ENCODE measurements at regions not wholly inside any gene's neighbourhood (a gene's known extent, or its start where the extent isn't known, plus 50 kb on each side); places are given as distances from the start of the nearest gene placed in this dataset.

- Histone ChIP-seq H3K9ac (no peak overlapping the region), H4K20me1 (ENCODE audit: insufficient read depth) (no peaks in the 10 kb centered on the region), H3K9me2 (no peaks in the 10 kb centered on the region), H3F3A (replicated peaks; ENCODE audit: insufficient read depth) (no peaks in the 10 kb centered on the region), H2AFZ (ENCODE audit: low read depth) (no peak overlapping the region), H3K36me3 (replicated peaks in 1 of 2; ENCODE audit: control insufficient read depth in 1 of 2, insufficient read depth in 2 of 2, low read length in 1 of 2) (no peaks in the 10 kb centered on the region), H3K4me2 (no peak overlapping the region), H3K27ac (ENCODE audit: low read depth in 2 of 2, low read length in 1 of 2) (no peak overlapping the region), H3K4me1 (ENCODE audit: control insufficient read depth in 1 of 2, insufficient read depth in 2 of 2, low read depth in 1 of 2, low read length in 1 of 2) (no peaks in the 10 kb centered on the region), H3K79me2 (ENCODE audit: insufficient read depth) (no peaks in the 10 kb centered on the region), H3K4me3 (ENCODE audit: low read depth in 2 of 2, low read length in 1 of 2) (no peak overlapping the region), H3K27me3 (ENCODE audit: insufficient read depth) (no peaks in the 10 kb centered on the region), H3K9me3 (no peaks in the 10 kb centered on the region)
- no peak for TF ChIP-seq CHD2 (IDR thresholded peaks at IDR 0.05; ENCODE audit: low read length, partially characterized antibody)
- TF ChIP-seq GATA2 (CRISPR knock-in tag; IDR thresholded peaks at IDR 0.05), result no peak
- TF ChIP-seq CTCF (IDR thresholded peaks at IDR 0.05), result no peak
- TF ChIP-seq NFIC (IDR thresholded peaks at IDR 0.05; ENCODE audit: borderline replicate concordance), result no peak
- TF ChIP-seq MAX (IDR thresholded peaks at IDR 0.05; ENCODE audit: low read depth), result no peak
- TF ChIP-seq TAF1 (IDR thresholded peaks at IDR 0.05; ENCODE audit: borderline replicate concordance, low read depth, low read length), result no peak
- CTCF ChIA-PET, result interaction anchor here (1.5 kb wide), 1 partner anchor 69 kb away, joined by 7 read pairs; no protein-coding TSS in a partner anchor
- DNase-seq, result no peak
- POLR2A ChIA-PET, result no interaction called here
- 57% methylated on average over 10 of the region's 10 CpGs for WGBS (ENCODE audit: low lambda C conversion rate)
These were observed 78.5 kb upstream of the OR5AK2 start for GRCh38 chr11:56910046-56910773.

- Histone ChIP-seq H3K9me3 (no peaks in the 10 kb centered on the region), H3K79me2 (ENCODE audit: insufficient read depth) (no peaks in the 10 kb centered on the region), H3K9ac (no peak overlapping the region), H3K9me2 (no peaks in the 10 kb centered on the region), H3F3A (replicated peaks; ENCODE audit: insufficient read depth) (no peaks in the 10 kb centered on the region), H3K4me2 (no peak overlapping the region), H3K36me3 (replicated peaks in 1 of 2; ENCODE audit: control insufficient read depth in 1 of 2, insufficient read depth in 2 of 2, low read length in 1 of 2) (no peaks in the 10 kb centered on the region), H4K20me1 (ENCODE audit: insufficient read depth) (no peaks in the 10 kb centered on the region), H3K27me3 (ENCODE audit: insufficient read depth) (no peaks in the 10 kb centered on the region), H2AFZ (ENCODE audit: low read depth) (no peak overlapping the region), H3K27ac (ENCODE audit: low read depth in 2 of 2, low read length in 1 of 2) (no peak overlapping the region), H3K4me1 (ENCODE audit: control insufficient read depth in 1 of 2, insufficient read depth in 2 of 2, low read depth in 1 of 2, low read length in 1 of 2) (no peaks in the 10 kb centered on the region), H3K4me3 (ENCODE audit: low read depth in 2 of 2, low read length in 1 of 2) (no peak overlapping the region)
- CTCF ChIA-PET, result interaction anchor here (1.5 kb wide), 1 partner anchor 69 kb away, joined by 7 read pairs; no protein-coding TSS in a partner anchor
- POLR2A ChIA-PET, result no interaction called here
- no peak for DNase-seq
- WGBS (ENCODE audit: low lambda C conversion rate), result 68% methylated on average over 1 of the region's 1 CpG
- TF ChIP-seq REST (IDR thresholded peaks at IDR 0.05; ENCODE audit: low read depth, low read length) (no peak), EZH2phosphoT487 (IDR thresholded peaks at IDR 0.05; ENCODE audit: borderline replicate concordance, low read depth) (no peak), GABPA (IDR thresholded peaks at IDR 0.05; ENCODE audit: low read depth) (no peak), USF2 (IDR thresholded peaks at IDR 0.05; ENCODE audit: borderline replicate concordance, low read depth, low read length) (no peak), RFX5 (IDR thresholded peaks at IDR 0.05; ENCODE audit: low read length) (no peak), YY1 (IDR thresholded peaks at IDR 0.05; ENCODE audit: low read depth) (no peak), CHD2 (IDR thresholded peaks at IDR 0.05; ENCODE audit: low read length, partially characterized antibody) (no peak), MAX (IDR thresholded peaks at IDR 0.05; ENCODE audit: low read depth) (no peak), TCF12 (IDR thresholded peaks at IDR 0.05) (no peak), CTCF (IDR thresholded peaks at IDR 0.05) (no peak), MXI1 (IDR thresholded peaks at IDR 0.05; ENCODE audit: low read depth, low read length) (no peak), RAD21 (IDR thresholded peaks at IDR 0.05; ENCODE audit: low read length) (no peak)
These were observed 79.2 kb upstream of the OR5AK2 start for GRCh38 chr11:56909563-56909962.
